ENCODE measurements at regions not wholly inside any gene's neighbourhood (a gene's known extent, or its start where the extent isn't known, plus 50 kb on each side); places are given as distances from the start of the nearest gene placed in this dataset.

GRCh38 chr2:18123211-18123570, 244.7 kb downstream of the KCNS3 start:
- Histone ChIP-seq H3K36me3 (ENCODE audit: control insufficient read depth in 2 of 4, insufficient read depth in 4 of 4, low read length in 3 of 4) (no peaks in the 10 kb centered on the region), H3K79me1 (ENCODE audit: low read depth, low read length) (no peaks in the 10 kb centered on the region), H3K18ac (ENCODE audit: extremely low read depth, low read length) (no peak overlapping the region), H3K14ac (ENCODE audit: insufficient read length) (no peak overlapping the region), H3K4me2 (ENCODE audit: insufficient read depth in 1 of 2, low read depth in 2 of 2, low read length in 2 of 2) (no peak overlapping the region), H2BK5ac (ENCODE audit: low read depth, low read length) (no peak overlapping the region), H3K9me3 (ENCODE audit: insufficient read depth in 2 of 2, low read depth in 1 of 2, low read length in 1 of 2) (no peaks in the 10 kb centered on the region), H2BK120ac (replicated peaks; ENCODE audit: low read depth, low read length) (no peak overlapping the region), H2BK12ac (ENCODE audit: low read depth, low read length) (no peak overlapping the region), H4K5ac (ENCODE audit: insufficient read length, low read depth, low read length) (no peak overlapping the region), H3K4ac (replicated peaks; ENCODE audit: insufficient read length, low read depth, low read length) (no peak overlapping the region), H3K4me1 (replicated peaks in 1 of 4; ENCODE audit: control insufficient read depth in 3 of 4, insufficient read depth in 4 of 4, low read length in 3 of 4) (no peaks in the 10 kb centered on the region), H4K8ac (ENCODE audit: extremely low read depth, insufficient read depth, low read length) (no peak overlapping the region), H2BK20ac (ENCODE audit: low read length) (no peak overlapping the region), H2AK5ac (ENCODE audit: low read depth, low read length) (no peak overlapping the region), H4K20me1 (replicated peaks in 1 of 2; ENCODE audit: control insufficient read depth in 1 of 2, insufficient read depth in 2 of 2, low read length in 2 of 2) (no peaks in the 10 kb centered on the region), H3K79me2 (ENCODE audit: control insufficient read depth in 1 of 2, insufficient read depth in 2 of 2, low read length in 2 of 2) (no peaks in the 10 kb centered on the region), H3K23ac (ENCODE audit: insufficient read length) (no peak overlapping the region), H3K27me3 (replicated peaks in 1 of 4; ENCODE audit: control insufficient read depth in 3 of 4, extremely low read depth in 1 of 4, insufficient read depth in 3 of 4, low read length in 3 of 4) (no peaks in the 10 kb centered on the region), H3K56ac (replicated peaks; ENCODE audit: insufficient read length, low read depth, low read length) (no peak overlapping the region), H4K91ac (replicated peaks; ENCODE audit: insufficient read length, low read length) (no peak overlapping the region), H3K4me3 (ENCODE audit: extremely low read depth in 1 of 4, insufficient read depth in 2 of 4, low read depth in 3 of 4, low read length in 4 of 4) (no peak overlapping the region), H3K23me2 (ENCODE audit: low read depth, low read length) (no peaks in the 10 kb centered on the region; the same call in 1 of the 2 replicates), H3K27ac (ENCODE audit: low read depth, low read length) (no peak overlapping the region), H3K9ac (replicated peaks in 1 of 4; ENCODE audit: extremely low read depth in 1 of 4, low read depth in 3 of 4, low read length in 3 of 4) (no peak overlapping the region), H2AFZ (ENCODE audit: low read length) (no peak overlapping the region), H2BK15ac (ENCODE audit: low read length) (no peak overlapping the region)
- 88% methylated on average over 3 of the region's 3 CpGs; no CpG with 5 or more reads in 1 of the 2 experiments for WGBS, 2 experiments (ENCODE audit: extremely low coverage in 1 of 2, insufficient coverage in 1 of 2, insufficient read length in 1 of 2, insufficient replicate concordance in 2 of 2, low coverage in 1 of 2, low lambda C conversion rate in 2 of 2, missing lambda C conversion rate in 1 of 2)
- no peak for DNase-seq (ENCODE audit: low read depth in 1 of 2, low spot score in 2 of 2)
- TF ChIP-seq, protein P1, sequence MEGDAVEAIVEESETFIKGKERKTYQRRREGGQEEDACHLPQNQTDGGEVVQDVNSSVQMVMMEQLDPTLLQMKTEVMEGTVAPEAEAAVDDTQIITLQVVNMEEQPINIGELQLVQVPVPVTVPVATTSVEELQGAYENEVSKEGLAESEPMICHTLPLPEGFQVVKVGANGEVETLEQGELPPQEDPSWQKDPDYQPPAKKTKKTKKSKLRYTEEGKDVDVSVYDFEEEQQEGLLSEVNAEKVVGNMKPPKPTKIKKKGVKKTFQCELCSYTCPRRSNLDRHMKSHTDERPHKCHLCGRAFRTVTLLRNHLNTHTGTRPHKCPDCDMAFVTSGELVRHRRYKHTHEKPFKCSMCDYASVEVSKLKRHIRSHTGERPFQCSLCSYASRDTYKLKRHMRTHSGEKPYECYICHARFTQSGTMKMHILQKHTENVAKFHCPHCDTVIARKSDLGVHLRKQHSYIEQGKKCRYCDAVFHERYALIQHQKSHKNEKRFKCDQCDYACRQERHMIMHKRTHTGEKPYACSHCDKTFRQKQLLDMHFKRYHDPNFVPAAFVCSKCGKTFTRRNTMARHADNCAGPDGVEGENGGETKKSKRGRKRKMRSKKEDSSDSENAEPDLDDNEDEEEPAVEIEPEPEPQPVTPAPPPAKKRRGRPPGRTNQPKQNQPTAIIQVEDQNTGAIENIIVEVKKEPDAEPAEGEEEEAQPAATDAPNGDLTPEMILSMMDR (IDR thresholded peaks at IDR 0.05; ENCODE audit: control extremely low read depth in 1 of 3, insufficient read depth in 1 of 3, low read depth in 1 of 3, low read length in 3 of 3) = no peak
- no peak for TF ChIP-seq ATF3 (IDR thresholded peaks at IDR 0.05; ENCODE audit: insufficient read depth, low read depth, low read length)
- FAIRE-seq = no peak
- ChIA-PET CTCF (ENCODE audit: partially characterized antibody) (interaction anchor here (0.6 kb wide), 1 partner anchor 27 kb away, joined by 3 read pairs; no protein-coding TSS in a partner anchor), POLR2A (ENCODE audit: partially characterized antibody) (no interaction called here)
